HepG2 (cell line): ENCODE measurements at regions not wholly inside any gene's neighbourhood (a gene's known extent, or its start where the extent isn't known, plus 50 kb on each side); places are given as distances from the start of the nearest gene placed in this dataset.

ENCODE experiments used
- ATAC-seq: fragments of 200-7000 bp; cut with Tn5 transposase; 3 replicates; pipeline ENCODE4 v1.9.1; 2020; ENCODE audit warnings: mild to moderate bottlenecking, moderate library complexity
- BruUV-seq: library from RNA; stranded (reverse); fragments of 400-500 nt; replicated peaks from 2 replicates; lab custom pipeline; 2021; lab: Mats Ljungman, UMichigan
- CTCF ChIA-PET: fragments of 300-600 bp; formaldehyde crosslinking; extraction: SDS; loops from one replicate; lab custom pipeline; 2021; ENCODE audit warnings: low total read pairs, inconsistent platforms, low intra/inter-chr PET ratio; lab: Yijun Ruan, JAX
- POLR2A ChIA-PET: fragments of 350-600 bp; sonication (Branson Sonifier 250); formaldehyde crosslinking; loops from one replicate; lab custom pipeline; 2020; ENCODE audit warnings: antibody characterized with exemption, inconsistent platforms; lab: Yijun Ruan, JAX
- DNase-seq: peaks from one replicate; pipeline ENCODE4 v3.0.0-alpha.2; 2015; ENCODE audit warnings: low spot score
- FAIRE-seq: peaks from 3 replicates; lab custom pipeline; 2011; peaks lifted over from hg19 to GRCh38; lab: Jason Lieb, UNC
- H2AFZ ChIP-seq: one replicate; pipeline ENCODE4 v1.6.1; 2011; ENCODE audit warnings: low read length, inconsistent platforms
- H3K27ac ChIP-seq: fragments of 300-600 bp; 3 replicates; pipeline ENCODE4 v1.8.0; 2011; ENCODE audit warnings: mixed run types, mild to moderate bottlenecking, mixed read lengths, low read length, inconsistent platforms; ENCODE audit not compliant: insufficient read depth; ENCODE audit errors: extremely low read length
- H3K27me3 ChIP-seq, 2 experiments: fragments of 200-600 bp in 1 of 2; 2 replicates in 1 of 2; 3 replicates in 1 of 2; pipeline versions ENCODE4 v1.6.0 to v1.8.0; 2011; ENCODE audit warnings: low read length in 2 of 2, mild to moderate bottlenecking in 2 of 2, moderate library complexity in 2 of 2, inconsistent platforms in 1 of 2; ENCODE audit not compliant: insufficient read depth in 2 of 2, control insufficient read depth in 1 of 2
- H3K36me3 ChIP-seq, 2 experiments: fragments of 200-600 bp in 1 of 2; replicated peaks in 1 of 2; 2 replicates in 1 of 2; 3 replicates in 1 of 2; pipeline versions ENCODE4 v1.5.1 to v1.8.0; 2011; ENCODE audit warnings: low read length in 2 of 2, inconsistent platforms in 1 of 2; ENCODE audit not compliant: insufficient read depth in 2 of 2, control insufficient read depth in 1 of 2
- H3K4me1 ChIP-seq: 2 replicates; pipeline ENCODE4 v1.5.1; 2012; ENCODE audit warnings: low read length, inconsistent platforms; ENCODE audit not compliant: insufficient read depth
- H3K4me2 ChIP-seq: 2 replicates; pipeline ENCODE4 v1.6.0; 2011; ENCODE audit warnings: low read depth, low read length, inconsistent platforms
- H3K4me3 ChIP-seq, 3 experiments: fragments of 200-600 bp in 1 of 3; sonication (generic), shearing (Covaris generic) in 1 of 3; replicated peaks in 1 of 3; 2 replicates each; pipeline ENCODE4 v1.5.1; 2011 to 2016; ENCODE audit warnings: low read length in 3 of 3, inconsistent platforms in 2 of 3, low read depth in 2 of 3, mild to moderate bottlenecking in 2 of 3, control low read depth in 1 of 3, mixed read lengths in 1 of 3; ENCODE audit not compliant: insufficient read depth in 1 of 3
- H3K79me2 ChIP-seq: one replicate; pipeline ENCODE4 v1.6.1; 2011; ENCODE audit warnings: low read length, inconsistent platforms; ENCODE audit not compliant: insufficient read depth
- H3K9ac ChIP-seq: 2 replicates; pipeline ENCODE4 v1.6.0; 2011; ENCODE audit warnings: mild to moderate bottlenecking, low read depth, low read length, inconsistent platforms; ENCODE audit not compliant: insufficient read depth
- H3K9me3 ChIP-seq: 2 replicates; pipeline ENCODE4 v1.5.1; 2012; ENCODE audit warnings: mild to moderate bottlenecking, low read length
- H4K20me1 ChIP-seq: 2 replicates; pipeline ENCODE4 v1.6.0; 2011; ENCODE audit warnings: inconsistent platforms, mild to moderate bottlenecking, low read length, moderate library complexity; ENCODE audit not compliant: insufficient read depth
- FOXO1 ChIP-seq: sonication (generic); formaldehyde crosslinking; IDR thresholded peaks from 2 replicates; pipeline ENCODE4 v1.4.0; 2020; ENCODE audit warnings: missing genetic modification reagents
- HMGA1 ChIP-seq: sonication (generic); formaldehyde crosslinking; conservative IDR thresholded peaks from 2 replicates; pipeline ENCODE4 v1.4.0; 2020; ENCODE audit warnings: missing genetic modification reagents
- RNF2 ChIP-seq: fragments of 450-650 bp; conservative IDR thresholded peaks from 2 replicates; pipeline ENCODE4 v1.6.1; 2016; ENCODE audit warnings: low read depth
- SP4 ChIP-seq: sonication (generic); formaldehyde crosslinking; IDR thresholded peaks from 2 replicates; pipeline ENCODE4 v1.8.1; 2023; ENCODE audit warnings: mild to moderate bottlenecking, missing genetic modification reagents
- SRSF1 ChIP-seq: fragments of 200-400 bp; formaldehyde crosslinking; optimal IDR thresholded peaks from 2 replicates; pipeline ENCODE3; 2017; ENCODE audit warnings: mild to moderate bottlenecking, low read depth, low read length, moderate library complexity
- ZBTB44 ChIP-seq: sonication (generic); formaldehyde crosslinking; IDR thresholded peaks from 2 replicates; pipeline ENCODE4 v1.4.0; 2020; ENCODE audit warnings: missing genetic modification reagents
- ZNF710 ChIP-seq: sonication (generic); formaldehyde crosslinking; IDR thresholded peaks from 2 replicates; pipeline ENCODE4 v1.5.0; 2020; ENCODE audit warnings: mild to moderate bottlenecking, missing genetic modification reagents, borderline replicate concordance
- WGBS: methylation state at CpG from one replicate; pipeline ENCODE4 v1.1.6; 2017; ENCODE audit warnings: low lambda C conversion rate; 5-methylcytosine and 5-hydroxymethylcytosine counted together
- in situ Hi-C: cut with HindIII; loops from 2 replicates; pipeline ENCODE4 v1.10.0; 2017; ENCODE audit warnings: low pct_unique_long_range_greater_than_20kb; ENCODE audit not compliant: extremely low pct_ligation_motif_present
- intact Hi-C: fragments of 100-400 bp; cut with micrococcal nuclease; formaldehyde crosslinking; loops from one replicate; pipeline ENCODE4 v1.10.0; 2022; ENCODE audit not compliant: unreplicated experiment

- TF ChIP-seq ZBTB44 (no peak), SP4 (CRISPR knock-in tag) (no peak), HMGA1 (no peak), SRSF1 (no peak), FOXO1 (no peak), RNF2 (no peak), ZNF710 (CRISPR knock-in tag) (no peak)
- 93% methylated on average over 3 of the region's 3 CpGs for WGBS
- Histone ChIP-seq H3K4me3 (no peak overlapping the region), H3K27ac (no peak overlapping the region), H3K9me3 (no peaks in the 10 kb centered on the region), H3K27me3 (no peaks in the 10 kb centered on the region), H3K4me2 (no peak overlapping the region), H3K79me2 (peaks cover 52% of the 10 kb centered on the region), H3K36me3 (peaks cover 0 to 21% of the 10 kb centered on the region in 2 experiments; a peak in 3 of 5 replicates), H4K20me1 (peaks cover 16% of the 10 kb centered on the region; the same call in 1 of the 2 replicates), H3K4me1 (no peaks in the 10 kb centered on the region), H3K9ac (no peak overlapping the region), H2AFZ (no peak overlapping the region)
- no TSS peak for BruUV-seq
- in situ Hi-C loops (no loop called here), intact Hi-C loops (no loop called here)
- ChIA-PET CTCF (no interaction called here), POLR2A (no interaction called here)
- DNase-seq (no peak), ATAC-seq (no peak), FAIRE-seq (no peak)
Observed at GRCh38 chr22:42198226-42198625, 67.6 kb upstream of the CYP2D6 start.
